ENCODE measurements at regions not wholly inside any gene's neighbourhood (a gene's known extent, or its start where the extent isn't known, plus 50 kb on each side); places are given as distances from the start of the nearest gene placed in this dataset.

DNA sequence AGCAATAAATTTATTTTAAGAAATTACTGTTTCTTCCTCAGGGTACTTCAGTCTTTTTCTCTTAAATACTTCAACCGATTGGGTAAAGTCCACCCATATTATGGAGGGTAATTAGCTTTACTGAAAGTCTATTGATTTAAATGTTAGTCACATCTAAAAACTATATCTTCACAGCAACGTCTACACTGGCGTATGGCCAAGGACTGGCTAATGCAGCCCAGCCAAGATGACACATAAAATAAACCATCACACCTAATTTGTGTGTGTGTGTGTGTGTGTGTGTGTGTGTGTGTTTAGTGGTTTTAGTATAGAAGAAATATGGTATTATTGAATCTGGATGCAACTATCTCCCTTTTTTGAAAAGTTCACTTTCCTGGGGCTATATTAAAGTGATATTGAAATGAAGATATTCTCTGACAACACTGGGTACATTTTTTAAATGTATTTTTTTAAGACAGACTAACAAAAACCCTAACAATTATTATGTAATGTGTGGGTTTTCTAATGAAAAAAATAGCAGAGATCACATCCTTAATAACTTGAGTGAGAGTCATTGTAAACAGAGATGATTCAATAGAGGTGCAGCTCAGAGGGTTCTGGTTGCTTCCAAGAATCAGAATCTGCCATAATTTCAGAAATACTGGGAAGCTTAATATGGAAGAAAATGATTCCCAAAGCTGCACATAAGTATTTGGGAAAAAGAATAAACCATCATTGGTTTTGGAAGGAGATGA lies 584.2 kb upstream of the MBL2 start:
- TF ChIP-seq GATA3 (IDR thresholded peaks at IDR 0.05; ENCODE audit: low read depth, low read length) (no peak), GATA2 (IDR thresholded peaks at IDR 0.05; ENCODE audit: low read depth, low read length) (no peak)
